Pulmonary artery endothelial cell (primary cell): ENCODE measurements at regions not wholly inside any gene's neighbourhood (a gene's known extent, or its start where the extent isn't known, plus 50 kb on each side); places are given as distances from the start of the nearest gene placed in this dataset.

Experiments used
- DNase-seq: peaks from one replicate; pipeline ENCODE4 v3.0.0-alpha.2; 2011; ENCODE audit warnings: low read depth, low spot score

GRCh38 chr6:20313051-20313450 lies 88.6 kb upstream of the E2F3 start:
- DNase-seq = no peak

GRCh38 chr6:20313960-20314530 lies 87.6 kb upstream of the E2F3 start:
- DNase-seq = no peak

GRCh38 chr6:20314866-20315845 lies 86.5 kb upstream of the E2F3 start:
- DNase-seq = no peak

GRCh38 chr6:20317430-20317829 lies 84.2 kb upstream of the E2F3 start:
- DNase-seq = no peak

- DNase-seq = no peak
Measured at GRCh38 chr6:20318851-20319387, 82.8 kb upstream of the E2F3 start.

GRCh38 chr6:20319520-20320357 lies 81.9 kb upstream of the E2F3 start:
- DNase-seq = no peak

- DNase-seq = no peak
Measured at GRCh38 chr6:20325641-20326421, 75.8 kb upstream of the E2F3 start.

- DNase-seq = no peak
Measured at GRCh38 chr6:20326422-20326728, 75.3 kb upstream of the E2F3 start.

- no peak for DNase-seq
Measured at GRCh38 chr6:20327141-20327540, 74.5 kb upstream of the E2F3 start.

- no peak for DNase-seq
Measured at GRCh38 chr6:20328266-20328923, 73.3 kb upstream of the E2F3 start.

- no peak for DNase-seq
Measured at GRCh38 chr6:20328924-20329300, 72.8 kb upstream of the E2F3 start.

- DNase-seq = no peak
Measured at GRCh38 chr6:20331042-20331441, 70.6 kb upstream of the E2F3 start.

GRCh38 chr6:20331625-20332024 lies 70.1 kb upstream of the E2F3 start:
- DNase-seq = no peak

- DNase-seq = no peak
Measured at GRCh38 chr6:20332441-20333006, 69.2 kb upstream of the E2F3 start.

- DNase-seq = no peak
Measured at GRCh38 chr6:20333721-20334269, 67.9 kb upstream of the E2F3 start.

GRCh38 chr6:20334334-20334733 lies 67.3 kb upstream of the E2F3 start:
- DNase-seq = no peak

- no peak for DNase-seq
Measured at GRCh38 chr6:20334962-20335361, 66.7 kb upstream of the E2F3 start.

GRCh38 chr6:20335872-20336271 lies 65.8 kb upstream of the E2F3 start:
- no peak for DNase-seq

GRCh38 chr6:20338156-20338555 lies 63.5 kb upstream of the E2F3 start:
- DNase-seq = no peak
